ENCODE measurements at regions not wholly inside any gene's neighbourhood (a gene's known extent, or its start where the extent isn't known, plus 50 kb on each side); places are given as distances from the start of the nearest gene placed in this dataset.
"Not testable (repeated sequence)": the region's sequence is repeated elsewhere in the genome, so short reads cannot be mapped to it uniquely, and the experiment has no call there.

DNA sequence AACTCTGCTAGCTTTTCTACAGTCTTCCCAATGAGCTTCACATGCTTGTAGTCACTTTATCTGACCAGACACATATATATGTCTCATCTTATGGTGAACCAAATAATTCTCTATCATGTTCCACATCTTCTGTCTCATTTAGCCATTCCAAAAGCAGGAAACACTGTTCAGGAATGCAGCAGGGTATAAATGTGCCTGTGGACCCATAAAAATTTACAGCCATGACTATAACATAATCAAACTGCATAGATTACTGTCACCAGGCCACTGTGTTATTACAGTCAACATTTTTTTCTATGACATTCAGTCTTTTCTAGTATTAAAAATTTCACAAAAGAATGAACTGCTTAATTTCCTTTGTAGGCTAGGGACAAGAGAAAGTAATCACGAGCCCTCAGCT, 170.0 kb upstream of the NPY2R start:
- Histone ChIP-seq H3K36me3 (no peaks in the 10 kb centered on the region), H3K4me3 (no peak overlapping the region), H3K27ac (no peak overlapping the region), H3K27me3 (replicated peaks; ENCODE audit: insufficient read depth) (no peaks in the 10 kb centered on the region), H3K9me3 (no peaks in the 10 kb centered on the region), H3K4me1 (ENCODE audit: control insufficient read depth in 1 of 2, low read depth in 2 of 2) (no peaks in the 10 kb centered on the region)
- DNase-seq (ENCODE audit: low spot score), result no peak
- TF ChIP-seq, protein P1, sequence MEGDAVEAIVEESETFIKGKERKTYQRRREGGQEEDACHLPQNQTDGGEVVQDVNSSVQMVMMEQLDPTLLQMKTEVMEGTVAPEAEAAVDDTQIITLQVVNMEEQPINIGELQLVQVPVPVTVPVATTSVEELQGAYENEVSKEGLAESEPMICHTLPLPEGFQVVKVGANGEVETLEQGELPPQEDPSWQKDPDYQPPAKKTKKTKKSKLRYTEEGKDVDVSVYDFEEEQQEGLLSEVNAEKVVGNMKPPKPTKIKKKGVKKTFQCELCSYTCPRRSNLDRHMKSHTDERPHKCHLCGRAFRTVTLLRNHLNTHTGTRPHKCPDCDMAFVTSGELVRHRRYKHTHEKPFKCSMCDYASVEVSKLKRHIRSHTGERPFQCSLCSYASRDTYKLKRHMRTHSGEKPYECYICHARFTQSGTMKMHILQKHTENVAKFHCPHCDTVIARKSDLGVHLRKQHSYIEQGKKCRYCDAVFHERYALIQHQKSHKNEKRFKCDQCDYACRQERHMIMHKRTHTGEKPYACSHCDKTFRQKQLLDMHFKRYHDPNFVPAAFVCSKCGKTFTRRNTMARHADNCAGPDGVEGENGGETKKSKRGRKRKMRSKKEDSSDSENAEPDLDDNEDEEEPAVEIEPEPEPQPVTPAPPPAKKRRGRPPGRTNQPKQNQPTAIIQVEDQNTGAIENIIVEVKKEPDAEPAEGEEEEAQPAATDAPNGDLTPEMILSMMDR (IDR thresholded peaks at IDR 0.05), result no peak
- ATAC-seq (ENCODE audit: insufficient number of reproducible peaks, low FRiP score, low read depth), result no peak

DNA sequence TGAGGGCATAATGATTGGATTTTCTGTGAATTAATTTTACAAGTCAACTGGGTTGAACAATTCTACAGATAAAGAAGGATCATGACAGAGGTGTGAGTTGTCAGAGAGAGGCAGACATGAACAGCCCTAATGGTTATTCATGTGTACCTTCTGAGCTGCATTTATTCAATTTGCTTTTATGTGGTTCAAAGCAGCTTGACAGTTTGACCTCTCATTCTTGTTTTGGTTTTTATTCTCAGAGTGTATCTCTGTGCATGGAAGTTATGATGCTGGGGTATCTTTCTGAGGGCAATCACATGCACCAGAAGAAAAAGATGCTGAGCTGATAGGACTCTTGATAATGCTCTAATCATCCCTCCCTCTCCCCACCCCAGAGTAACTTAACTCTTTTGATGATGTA, 169.3 kb upstream of the NPY2R start:
- Histone ChIP-seq H3K4me3 (no peak overlapping the region), H3K27ac (no peak overlapping the region), H3K4me1 (ENCODE audit: control insufficient read depth in 1 of 2, low read depth in 2 of 2) (no peaks in the 10 kb centered on the region), H3K27me3 (replicated peaks; ENCODE audit: insufficient read depth) (no peaks in the 10 kb centered on the region), H3K36me3 (no peaks in the 10 kb centered on the region), H3K9me3 (no peaks in the 10 kb centered on the region)
- no peak for ATAC-seq (ENCODE audit: insufficient number of reproducible peaks, low FRiP score, low read depth)
- no peak for DNase-seq (ENCODE audit: low spot score)
- TF ChIP-seq, protein P1 (IDR thresholded peaks at IDR 0.05), result no peak

DNA sequence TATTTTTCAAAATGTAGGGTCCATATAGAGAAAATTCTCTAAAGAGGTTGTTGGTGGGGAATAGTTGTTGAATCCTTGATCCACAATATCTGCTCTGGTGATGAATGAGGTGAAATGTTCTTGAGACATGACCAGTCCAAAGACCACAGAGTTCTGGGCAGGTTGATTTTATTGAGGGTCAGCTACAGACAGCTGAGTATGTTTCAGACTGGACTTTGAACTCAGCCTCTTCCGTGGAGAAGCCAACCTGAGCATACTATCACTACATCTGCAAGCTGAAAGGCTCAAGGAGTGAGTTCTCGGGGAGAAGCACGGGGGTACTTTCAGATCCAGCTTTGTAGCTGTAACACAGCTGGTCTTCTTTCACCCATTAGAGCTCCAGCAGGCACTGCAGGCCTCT, 168.4 kb upstream of the NPY2R start:
- TF ChIP-seq, protein P1 (IDR thresholded peaks at IDR 0.05), result no peak
- ATAC-seq (ENCODE audit: insufficient number of reproducible peaks, low FRiP score, low read depth), result no peak
- no peak overlapping the region for H3K27ac ChIP-seq
- no peaks in the 10 kb centered on the region for H3K27me3 ChIP-seq (replicated peaks; ENCODE audit: insufficient read depth)
- no peaks in the 10 kb centered on the region for H3K9me3 ChIP-seq
- H3K4me1 ChIP-seq (ENCODE audit: control insufficient read depth in 1 of 2, low read depth in 2 of 2), result no peaks in the 10 kb centered on the region
- H3K36me3 ChIP-seq, result no peaks in the 10 kb centered on the region
- no peak for DNase-seq (ENCODE audit: low spot score)
- no peak overlapping the region for H3K4me3 ChIP-seq

DNA sequence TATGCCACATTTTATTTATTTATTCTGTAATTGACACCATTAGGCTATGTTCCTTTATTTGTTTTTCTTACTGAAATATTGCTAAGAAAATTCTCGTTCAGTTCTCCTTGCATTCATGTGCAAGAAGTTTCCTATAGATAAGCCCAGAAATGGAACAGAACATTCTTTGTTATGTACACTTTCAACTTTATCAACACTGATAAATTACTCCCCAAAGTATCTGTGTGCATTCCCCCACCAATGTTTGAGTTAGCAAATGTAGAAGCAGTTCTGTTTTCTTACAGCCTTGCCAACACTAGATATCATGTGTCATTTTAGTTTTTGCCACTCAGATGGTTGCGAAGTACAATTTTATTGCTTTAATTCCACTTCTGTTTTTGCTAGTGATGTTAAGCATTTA, 166.4 kb upstream of the NPY2R start:
- Histone ChIP-seq H3K36me3 (no peaks in the 10 kb centered on the region), H3K27ac (no peak overlapping the region), H3K4me3 (no peak overlapping the region), H3K9me3 (no peaks in the 10 kb centered on the region), H3K27me3 (replicated peaks; ENCODE audit: insufficient read depth) (no peaks in the 10 kb centered on the region), H3K4me1 (ENCODE audit: control insufficient read depth in 1 of 2, low read depth in 2 of 2) (no peaks in the 10 kb centered on the region)
- TF ChIP-seq, protein P1 (IDR thresholded peaks at IDR 0.05), result no peak
- no peak for DNase-seq (ENCODE audit: low spot score)
- no peak for ATAC-seq (ENCODE audit: insufficient number of reproducible peaks, low FRiP score, low read depth)

DNA sequence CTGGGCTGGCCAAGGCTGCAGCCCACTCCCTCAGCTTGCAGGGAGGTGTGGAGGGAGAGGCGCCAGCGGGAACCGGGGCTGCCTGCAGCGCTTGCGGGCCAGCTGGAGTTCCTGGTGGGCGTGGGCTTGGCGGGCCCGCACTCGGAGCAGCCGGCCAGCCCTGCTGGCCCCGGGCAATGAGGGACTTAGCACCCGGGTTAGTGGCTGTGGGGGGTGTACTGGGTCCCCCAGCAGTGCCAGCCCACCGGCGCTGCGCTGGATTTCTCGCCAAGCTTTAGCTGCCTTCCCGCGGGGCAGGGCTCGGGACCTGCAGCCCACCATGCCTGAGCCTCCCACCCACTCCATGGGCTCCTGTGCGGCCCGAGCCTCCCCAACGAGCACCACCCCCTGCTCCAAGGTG, 164.2 kb upstream of the NPY2R start:
- not testable (repeated sequence) for ATAC-seq (ENCODE audit: insufficient number of reproducible peaks, low FRiP score, low read depth); DNase-seq (ENCODE audit: low spot score); H3K27ac ChIP-seq; H3K4me1 ChIP-seq (ENCODE audit: control insufficient read depth in 1 of 2, low read depth in 2 of 2); H3K27me3 ChIP-seq (replicated peaks; ENCODE audit: insufficient read depth); H3K4me3 ChIP-seq; H3K36me3 ChIP-seq; H3K9me3 ChIP-seq

DNA sequence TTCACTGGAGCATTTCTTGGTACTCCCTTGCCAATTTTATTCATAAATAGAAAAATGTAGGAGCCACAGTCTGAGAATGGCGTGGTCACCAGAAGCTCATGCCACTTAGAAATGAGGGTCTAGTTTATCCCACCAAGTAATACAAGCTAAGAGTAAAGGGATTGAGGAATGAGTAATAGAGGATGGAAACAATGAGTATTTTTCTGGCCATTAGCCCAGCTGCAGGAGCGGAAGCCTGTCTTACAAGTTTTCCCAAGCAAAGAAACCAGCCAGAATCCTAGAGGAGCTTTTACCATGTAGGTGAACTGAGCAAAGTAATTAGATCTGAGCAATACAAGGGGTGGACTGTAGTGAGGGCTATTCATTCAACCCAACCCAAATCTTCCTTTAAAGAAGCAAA, 160.7 kb upstream of the NPY2R start:
- Histone ChIP-seq H3K4me3 (no peak overlapping the region), H3K27ac (no peak overlapping the region), H3K36me3 (no peaks in the 10 kb centered on the region), H3K27me3 (replicated peaks; ENCODE audit: insufficient read depth) (no peaks in the 10 kb centered on the region), H3K9me3 (no peaks in the 10 kb centered on the region), H3K4me1 (ENCODE audit: control insufficient read depth in 1 of 2, low read depth in 2 of 2) (no peaks in the 10 kb centered on the region)
- TF ChIP-seq, protein P1 (IDR thresholded peaks at IDR 0.05), result no peak
- no peak for ATAC-seq (ENCODE audit: insufficient number of reproducible peaks, low FRiP score, low read depth)
- DNase-seq (ENCODE audit: low spot score), result no peak

DNA sequence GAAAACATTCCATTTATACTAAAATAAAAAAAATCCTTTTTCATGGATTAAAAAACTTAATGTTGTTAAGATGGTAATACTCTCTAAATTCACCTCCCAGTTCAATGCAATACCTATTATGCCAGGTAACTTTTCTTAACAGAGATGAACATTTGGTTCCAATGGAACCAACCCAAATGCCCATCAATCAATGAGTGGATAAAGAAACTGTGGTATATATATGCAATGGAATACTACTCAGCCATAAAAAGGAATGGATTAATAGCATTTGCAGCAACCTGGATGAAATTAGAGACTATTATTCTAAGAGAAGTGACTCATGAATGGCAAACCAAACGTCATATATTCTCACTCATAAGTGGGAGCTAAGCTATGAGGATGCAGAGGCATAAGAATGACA, 154.4 kb upstream of the NPY2R start:
- H3K27ac ChIP-seq; H3K27me3 ChIP-seq (replicated peaks; ENCODE audit: insufficient read depth); ATAC-seq (ENCODE audit: insufficient number of reproducible peaks, low FRiP score, low read depth); H3K4me3 ChIP-seq; H3K4me1 ChIP-seq (ENCODE audit: control insufficient read depth in 1 of 2, low read depth in 2 of 2); H3K9me3 ChIP-seq; DNase-seq (ENCODE audit: low spot score); H3K36me3 ChIP-seq: not testable (repeated sequence)
